BLaER1 treated with 17β-estradiol and CSF1 and Interleukin-3, amounts not matched to agents 10 nM and 100 nM (cell line): ENCODE measurements at regions not wholly inside any gene's neighbourhood (a gene's known extent, or its start where the extent isn't known, plus 50 kb on each side); places are given as distances from the start of the nearest gene placed in this dataset.

Experiments
- H3K27ac ChIP-seq, 11 experiments: shearing (Covaris generic); formaldehyde crosslinking; 2 replicates each; pipeline ENCODE4 v1.8.1; 2022
- H3K27me3 ChIP-seq, 11 experiments: shearing (Covaris generic); formaldehyde crosslinking; 2 replicates each; pipeline ENCODE4 v1.8.1; 2022
- H3K36me3 ChIP-seq, 11 experiments: shearing (Covaris generic); formaldehyde crosslinking; 2 replicates each; pipeline ENCODE4 v1.8.1; 2022
- H3K4me1 ChIP-seq, 10 experiments: shearing (Covaris generic); formaldehyde crosslinking; 2 replicates each; pipeline ENCODE4 v1.8.1; 2022
- H3K4me2 ChIP-seq, 11 experiments: shearing (Covaris generic); formaldehyde crosslinking; 2 replicates each; pipeline ENCODE4 v1.8.1; 2022
- H3K4me3 ChIP-seq, 10 experiments: shearing (Covaris generic); formaldehyde crosslinking; 2 replicates each; pipeline ENCODE4 v1.8.1; 2022
- H3K9ac ChIP-seq, 11 experiments: shearing (Covaris generic); formaldehyde crosslinking; 2 replicates each; pipeline ENCODE4 v1.8.1; 2022
- H3K9me3 ChIP-seq, 11 experiments: shearing (Covaris generic); formaldehyde crosslinking; replicated peaks in 1 of 11; 2 replicates each; pipeline ENCODE4 v1.8.1; 2022
- H4K20me1 ChIP-seq, 11 experiments: shearing (Covaris generic); formaldehyde crosslinking; 2 replicates each; pipeline ENCODE4 v1.8.1; 2022
- Cebpa-rat ChIP-seq, 11 experiments: shearing (Covaris generic); IDR thresholded peaks; 2 replicates each; pipeline ENCODE4 v1.8.1; 2022

- Histone ChIP-seq H3K4me1 (no peaks in the 10 kb centered on the region), H3K36me3 (no peaks in the 10 kb centered on the region), H3K4me2 (no peak overlapping the region), H3K27me3 (no peaks in the 10 kb centered on the region), H4K20me1 (no peaks in the 10 kb centered on the region), H3K4me3 (no peak overlapping the region), H3K27ac (no peak overlapping the region), H3K9ac (no peak overlapping the region), H3K9me3 (peaks cover 4 to 8% (median 6%) of the 10 kb centered on the region in 11 experiments; a peak in 14 of 22 replicates)
- TF ChIP-seq Cebpa-rat (IDR thresholded peaks at IDR 0.05), result no peak
Measured at GRCh38 chr18:75937306-75937705, 509.8 kb upstream of the SMIM21 start.

- peaks cover 2 to 4% (median 4%) of the 10 kb centered on the region in 11 experiments; a peak in 14 of 22 replicates for H3K9me3 ChIP-seq
- TF ChIP-seq Cebpa-rat (IDR thresholded peaks at IDR 0.05), result no peak
- no peaks in the 10 kb centered on the region for H3K27me3 ChIP-seq
- no peak overlapping the region for H3K27ac ChIP-seq
- no peaks in the 10 kb centered on the region for H3K36me3 ChIP-seq
- H3K4me2 ChIP-seq, result no peak overlapping the region
- H3K9ac ChIP-seq, result no peak overlapping the region
- H4K20me1 ChIP-seq, result no peaks in the 10 kb centered on the region
- H3K4me3 ChIP-seq, result no peak overlapping the region
- no peaks in the 10 kb centered on the region for H3K4me1 ChIP-seq
Measured at GRCh38 chr18:75936862-75937261, 509.4 kb upstream of the SMIM21 start.

GRCh38 chr18:75931079-75931478 is 503.6 kb upstream of the SMIM21 start:
- H3K4me1 ChIP-seq, result no peaks in the 10 kb centered on the region
- H3K27me3 ChIP-seq, result no peaks in the 10 kb centered on the region
- no peaks in the 10 kb centered on the region for H4K20me1 ChIP-seq
- no peaks in the 10 kb centered on the region for H3K9me3 ChIP-seq
- TF ChIP-seq Cebpa-rat (IDR thresholded peaks at IDR 0.05), result no peak
- no peak overlapping the region for H3K9ac ChIP-seq
- no peak overlapping the region for H3K4me2 ChIP-seq
- no peak overlapping the region for H3K4me3 ChIP-seq
- H3K27ac ChIP-seq, result no peak overlapping the region
- no peaks in the 10 kb centered on the region for H3K36me3 ChIP-seq

GRCh38 chr18:75928706-75929105 is 501.2 kb upstream of the SMIM21 start:
- Histone ChIP-seq H3K4me3 (no peak overlapping the region), H3K9me3 (no peaks in the 10 kb centered on the region), H4K20me1 (no peaks in the 10 kb centered on the region), H3K4me2 (no peak overlapping the region), H3K9ac (no peak overlapping the region), H3K27ac (no peak overlapping the region), H3K4me1 (no peaks in the 10 kb centered on the region), H3K27me3 (no peaks in the 10 kb centered on the region), H3K36me3 (no peaks in the 10 kb centered on the region)
- TF ChIP-seq Cebpa-rat (IDR thresholded peaks at IDR 0.05), result no peak

- no peak for TF ChIP-seq Cebpa-rat (IDR thresholded peaks at IDR 0.05)
- Histone ChIP-seq H3K9ac (no peak overlapping the region), H4K20me1 (no peaks in the 10 kb centered on the region), H3K9me3 (no peaks in the 10 kb centered on the region), H3K27ac (no peak overlapping the region), H3K4me3 (no peak overlapping the region), H3K27me3 (no peaks in the 10 kb centered on the region), H3K4me2 (no peak overlapping the region), H3K4me1 (no peaks in the 10 kb centered on the region), H3K36me3 (no peaks in the 10 kb centered on the region)
Measured at GRCh38 chr18:75927791-75928190, 500.3 kb upstream of the SMIM21 start.

- Histone ChIP-seq H4K20me1 (no peaks in the 10 kb centered on the region), H3K4me2 (no peak overlapping the region), H3K36me3 (no peaks in the 10 kb centered on the region), H3K27me3 (no peaks in the 10 kb centered on the region), H3K27ac (no peak overlapping the region), H3K9ac (no peak overlapping the region), H3K9me3 (no peaks in the 10 kb centered on the region), H3K4me1 (no peaks in the 10 kb centered on the region), H3K4me3 (no peak overlapping the region)
- no peak for TF ChIP-seq Cebpa-rat (IDR thresholded peaks at IDR 0.05)
Measured at GRCh38 chr18:75926811-75927210, 499.3 kb upstream of the SMIM21 start.

- Histone ChIP-seq H3K36me3 (no peaks in the 10 kb centered on the region), H3K4me2 (no peak overlapping the region), H3K27me3 (no peaks in the 10 kb centered on the region), H3K9ac (no peak overlapping the region), H3K4me3 (no peak overlapping the region), H4K20me1 (no peaks in the 10 kb centered on the region), H3K4me1 (no peaks in the 10 kb centered on the region), H3K27ac (no peak overlapping the region), H3K9me3 (no peaks in the 10 kb centered on the region)
- no peak for TF ChIP-seq Cebpa-rat (IDR thresholded peaks at IDR 0.05)
Measured at GRCh38 chr18:75923169-75923568, 495.7 kb upstream of the SMIM21 start.

GRCh38 chr18:75916624-75916982 is 489.1 kb upstream of the SMIM21 start:
- Histone ChIP-seq H4K20me1 (no peaks in the 10 kb centered on the region), H3K9me3 (peaks cover 5 to 14% (median 12%) of the 10 kb centered on the region in 11 experiments; a peak in 18 of 22 replicates), H3K4me2 (no peak overlapping the region), H3K27ac (no peak overlapping the region), H3K4me1 (no peaks in the 10 kb centered on the region), H3K27me3 (no peaks in the 10 kb centered on the region), H3K9ac (no peak overlapping the region), H3K4me3 (no peak overlapping the region), H3K36me3 (no peaks in the 10 kb centered on the region)
- TF ChIP-seq Cebpa-rat (IDR thresholded peaks at IDR 0.05), result no peak

GRCh38 chr18:75915941-75916623 is 488.6 kb upstream of the SMIM21 start:
- H3K4me2 ChIP-seq, result no peak overlapping the region
- TF ChIP-seq Cebpa-rat (IDR thresholded peaks at IDR 0.05), result no peak
- no peaks in the 10 kb centered on the region for H3K4me1 ChIP-seq
- no peaks in the 10 kb centered on the region for H4K20me1 ChIP-seq
- H3K9me3 ChIP-seq, result peaks cover 5 to 14% (median 12%) of the 10 kb centered on the region in 11 experiments; a peak in 18 of 22 replicates
- H3K36me3 ChIP-seq, result no peaks in the 10 kb centered on the region
- H3K4me3 ChIP-seq, result no peak overlapping the region
- H3K27me3 ChIP-seq, result no peaks in the 10 kb centered on the region
- no peak overlapping the region for H3K27ac ChIP-seq
- no peak overlapping the region for H3K9ac ChIP-seq

GRCh38 chr18:75912829-75913228 is 485.3 kb upstream of the SMIM21 start:
- Histone ChIP-seq H3K4me1 (no peaks in the 10 kb centered on the region), H3K9ac (no peak overlapping the region), H3K36me3 (no peaks in the 10 kb centered on the region), H3K27me3 (no peaks in the 10 kb centered on the region), H3K27ac (no peak overlapping the region), H4K20me1 (no peaks in the 10 kb centered on the region), H3K9me3 (peaks cover 5 to 14% (median 12%) of the 10 kb centered on the region in 11 experiments; a peak in 18 of 22 replicates), H3K4me3 (no peak overlapping the region), H3K4me2 (no peak overlapping the region)
- no peak for TF ChIP-seq Cebpa-rat (IDR thresholded peaks at IDR 0.05)
